Ishikawa (cell line): ENCODE measurements at regions not wholly inside any gene's neighbourhood (a gene's known extent, or its start where the extent isn't known, plus 50 kb on each side); places are given as distances from the start of the nearest gene placed in this dataset.

Experiments
- CEBPB ChIP-seq: IDR thresholded peaks from 2 replicates; pipeline ENCODE4 v1.6.1; 2012
- CREB1 ChIP-seq: IDR thresholded peaks from 2 replicates; pipeline ENCODE4 v1.6.1; 2012; ENCODE audit warnings: low read depth
- EGR1 ChIP-seq: IDR thresholded peaks from 2 replicates; pipeline ENCODE4 v1.6.1; 2012
- EP300 ChIP-seq: IDR thresholded peaks from 2 replicates; pipeline ENCODE4 v1.6.1; 2012; ENCODE audit warnings: borderline replicate concordance
- FOXM1 ChIP-seq: IDR thresholded peaks from 2 replicates; pipeline ENCODE4 v1.6.1; 2012; ENCODE audit warnings: low read depth, borderline replicate concordance
- MAX ChIP-seq: IDR thresholded peaks from 2 replicates; pipeline ENCODE4 v1.6.1; 2012
- RAD21 ChIP-seq: IDR thresholded peaks from 2 replicates; pipeline ENCODE4 v1.6.1; 2012; ENCODE audit warnings: low read depth
- TAF1 ChIP-seq: IDR thresholded peaks from 2 replicates; pipeline ENCODE4 v1.6.1; 2012; ENCODE audit warnings: low read depth, mild to moderate bottlenecking
- TEAD4 ChIP-seq: IDR thresholded peaks from 2 replicates; pipeline ENCODE4 v1.6.1; 2012
- YY1 ChIP-seq: IDR thresholded peaks from 2 replicates; pipeline ENCODE4 v1.6.1; 2012; ENCODE audit warnings: low read depth

GRCh38 chr17:13135506-13135905 is 117.7 kb upstream of the ELAC2 start:
- no peak for TF ChIP-seq YY1
- TF ChIP-seq TEAD4 = no peak
- TF ChIP-seq CREB1 = no peak
- no peak for TF ChIP-seq EP300
- no peak for TF ChIP-seq RAD21
- no peak for TF ChIP-seq TAF1
- TF ChIP-seq MAX = no peak
- no peak for TF ChIP-seq EGR1
- TF ChIP-seq FOXM1 = no peak
- no peak for TF ChIP-seq CEBPB
